B cell (primary cell): ENCODE measurements at regions not wholly inside any gene's neighbourhood (a gene's known extent, or its start where the extent isn't known, plus 50 kb on each side); places are given as distances from the start of the nearest gene placed in this dataset.

Experiments used
- ATAC-seq: fragments of 200-7000 bp; cut with Tn5 transposase; one replicate; pipeline ENCODE4 v1.10.0; 2021; ENCODE audit warnings: low read depth, mild to moderate bottlenecking, moderate number of reproducible peaks, moderate library complexity
- CTCF ChIA-PET: fragments of 350-600 bp; sonication (Branson Sonifier 250); formaldehyde crosslinking; loops from one replicate; lab custom pipeline; 2021; ENCODE audit warnings: antibody characterized with exemption, inconsistent platforms; lab: Charles Lee
- POLR2A ChIA-PET: fragments of 350-600 bp; sonication (Branson Sonifier 250); formaldehyde crosslinking; loops from one replicate; lab custom pipeline; 2021; ENCODE audit warnings: antibody characterized with exemption; lab: Charles Lee
- DNase-seq: peaks from one replicate; pipeline ENCODE4 v3.0.0; 2013
- H2AFZ ChIP-seq: 2 replicates; pipeline ENCODE4 v1.6.1; 2012; ENCODE audit warnings: mild to moderate bottlenecking, low read depth, low read length; ENCODE audit not compliant: insufficient read depth, poor library complexity, severe bottlenecking
- H3K27ac ChIP-seq, 2 donors: 1 replicate in 1 of 2; 2 replicates in 1 of 2; pipeline ENCODE4 v1.5.1; 2012 to 2013; ENCODE audit warnings: low read length in 2 of 2, mild to moderate bottlenecking in 2 of 2, moderate library complexity in 1 of 2
- H3K27me3 ChIP-seq, 4 experiments: fragments of 200-600 bp in 1 of 4; sonication (generic) in 1 of 4; replicated peaks in 1 of 4; 1 replicate in 2 of 4; 2 replicates in 2 of 4; pipeline versions ENCODE4 v1.6.1 to v1.7.0; 2013 to 2016; ENCODE audit warnings: low read length in 3 of 4, mild to moderate bottlenecking in 2 of 4, mixed read lengths in 1 of 4, moderate library complexity in 1 of 4; ENCODE audit not compliant: insufficient read depth in 4 of 4, control insufficient read depth in 3 of 4; ENCODE audit errors: control extremely low read depth in 1 of 4
- H3K36me3 ChIP-seq, 2 experiments: replicated peaks in 1 of 2; 1 replicate in 1 of 2; 2 replicates in 1 of 2; pipeline versions ENCODE4 v1.6.1 to v1.7.1; 2013; ENCODE audit warnings: low read length in 1 of 2; ENCODE audit not compliant: insufficient read depth in 2 of 2, control insufficient read depth in 1 of 2; ENCODE audit errors: control extremely low read depth in 1 of 2, extremely low read depth in 1 of 2
- H3K4me1 ChIP-seq, 2 donors: fragments of 200-600 bp in 1 of 2; sonication (generic) in 1 of 2; 1 replicate in 1 of 2; 2 replicates in 1 of 2; pipeline versions ENCODE4 v1.5.1 to v1.6.1; 2013 to 2017; ENCODE audit warnings: low read length in 2 of 2; ENCODE audit not compliant: control insufficient read depth in 2 of 2, insufficient read depth in 2 of 2
- H3K4me2 ChIP-seq: replicated peaks from 2 replicates; pipeline ENCODE3; 2012; ENCODE audit warnings: mild to moderate bottlenecking, low read depth, low read length; ENCODE audit not compliant: poor library complexity, severe bottlenecking
- H3K4me3 ChIP-seq, 5 experiments: fragments of 200-600 bp in 1 of 5; sonication (generic) in 1 of 5; 1 replicate in 3 of 5; 2 replicates in 2 of 5; pipeline versions ENCODE4 v1.5.1 to v1.7.0; 2011 to 2016; ENCODE audit warnings: low read length in 4 of 5, mild to moderate bottlenecking in 4 of 5, low read depth in 2 of 5, control low read depth in 1 of 5, moderate library complexity in 1 of 5; ENCODE audit not compliant: insufficient read depth in 1 of 5; ENCODE audit errors: control extremely low read depth in 1 of 5, extremely low read depth in 1 of 5
- H3K79me2 ChIP-seq: fragments of 200-600 bp; sonication (generic); one replicate; pipeline ENCODE4 v1.6.0; 2016; ENCODE audit warnings: low read length; ENCODE audit not compliant: control insufficient read depth, insufficient read depth
- H3K9ac ChIP-seq: fragments of 200-600 bp; sonication (generic); 2 replicates; pipeline ENCODE4 v1.6.1; 2017; ENCODE audit warnings: mild to moderate bottlenecking, low read length, moderate library complexity
- H3K9me3 ChIP-seq, 3 donors: one replicate each; pipeline versions ENCODE4 v1.6.1 to v1.7.1; 2013; ENCODE audit warnings: low read length in 2 of 3; ENCODE audit not compliant: control insufficient read depth in 2 of 3, insufficient read depth in 1 of 3; ENCODE audit errors: control extremely low read depth in 1 of 3
- H4K20me1 ChIP-seq: 2 replicates; pipeline ENCODE4 v1.6.0; 2012; ENCODE audit warnings: mild to moderate bottlenecking, low read length; ENCODE audit not compliant: insufficient read depth, control insufficient read depth, poor library complexity, severe bottlenecking
- H3K27ac Mint-ChIP-seq: one replicate; pipeline ENCODE4 v1.8.0; 2021; ENCODE audit warnings: mixed read lengths
- H3K27me3 Mint-ChIP-seq: one replicate; pipeline ENCODE4 v1.8.0; 2021; ENCODE audit warnings: mixed read lengths
- H3K4me1 Mint-ChIP-seq: one replicate; pipeline ENCODE4 v1.8.0; 2021; ENCODE audit warnings: mixed read lengths
- H3K4me3 Mint-ChIP-seq: one replicate; pipeline ENCODE4 v1.8.0; 2021; ENCODE audit warnings: mixed read lengths
- H3K9me3 Mint-ChIP-seq: one replicate; pipeline ENCODE4 v1.8.0; 2022; ENCODE audit warnings: mixed read lengths; ENCODE audit not compliant: insufficient read depth
- EZH2 ChIP-seq: IDR thresholded peaks from 2 replicates; pipeline ENCODE4 v1.6.1; 2012; ENCODE audit warnings: borderline replicate concordance, low read depth, mild to moderate bottlenecking, moderate library complexity, low read length; ENCODE audit not compliant: insufficient read depth, poor library complexity, severe bottlenecking
- WGBS: methylation state at CpG from one replicate; pipeline ENCODE4 v1.1.5; 2013; ENCODE audit warnings: missing lambda C conversion rate; ENCODE audit not compliant: insufficient coverage; 5-methylcytosine and 5-hydroxymethylcytosine counted together
- intact Hi-C: fragments of 100-400 bp; cut with micrococcal nuclease; formaldehyde crosslinking; loops from one replicate; pipeline ENCODE4 v1.10.0; 2022
- TF ChIP-seq, protein P1 (sequence below): fragments of 200-600 bp; IDR thresholded peaks from one replicate; pipeline ENCODE4 v1.8.0; 2022; ENCODE audit warnings: antibody characterized with exemption, mild to moderate bottlenecking

- H3K4me3 Mint-ChIP-seq = no peak overlapping the region
- no peaks in the 10 kb centered on the region for H3K4me1 ChIP-seq
- POLR2A ChIA-PET = no interaction called here
- H2AFZ ChIP-seq = no peak overlapping the region
- 60% methylated on average over 1 of the region's 2 CpGs for WGBS
- CTCF ChIA-PET = no interaction called here
- no peak overlapping the region for H3K27ac ChIP-seq
- H4K20me1 ChIP-seq = no peaks in the 10 kb centered on the region
- intact Hi-C loops = no loop called here
- no peaks in the 10 kb centered on the region for H3K79me2 ChIP-seq
- no peak for TF ChIP-seq EZH2
- TF ChIP-seq, protein P1, sequence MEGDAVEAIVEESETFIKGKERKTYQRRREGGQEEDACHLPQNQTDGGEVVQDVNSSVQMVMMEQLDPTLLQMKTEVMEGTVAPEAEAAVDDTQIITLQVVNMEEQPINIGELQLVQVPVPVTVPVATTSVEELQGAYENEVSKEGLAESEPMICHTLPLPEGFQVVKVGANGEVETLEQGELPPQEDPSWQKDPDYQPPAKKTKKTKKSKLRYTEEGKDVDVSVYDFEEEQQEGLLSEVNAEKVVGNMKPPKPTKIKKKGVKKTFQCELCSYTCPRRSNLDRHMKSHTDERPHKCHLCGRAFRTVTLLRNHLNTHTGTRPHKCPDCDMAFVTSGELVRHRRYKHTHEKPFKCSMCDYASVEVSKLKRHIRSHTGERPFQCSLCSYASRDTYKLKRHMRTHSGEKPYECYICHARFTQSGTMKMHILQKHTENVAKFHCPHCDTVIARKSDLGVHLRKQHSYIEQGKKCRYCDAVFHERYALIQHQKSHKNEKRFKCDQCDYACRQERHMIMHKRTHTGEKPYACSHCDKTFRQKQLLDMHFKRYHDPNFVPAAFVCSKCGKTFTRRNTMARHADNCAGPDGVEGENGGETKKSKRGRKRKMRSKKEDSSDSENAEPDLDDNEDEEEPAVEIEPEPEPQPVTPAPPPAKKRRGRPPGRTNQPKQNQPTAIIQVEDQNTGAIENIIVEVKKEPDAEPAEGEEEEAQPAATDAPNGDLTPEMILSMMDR = no peak
- no peak for ATAC-seq
- no peak for DNase-seq
- no peaks in the 10 kb centered on the region for H3K27me3 ChIP-seq
- H3K4me1 Mint-ChIP-seq = no peaks in the 10 kb centered on the region
- no peak overlapping the region for H3K27ac Mint-ChIP-seq
- no peak overlapping the region for H3K4me3 ChIP-seq
- no peak overlapping the region for H3K9ac ChIP-seq
- no peak overlapping the region for H3K4me2 ChIP-seq
- H3K36me3 ChIP-seq = no peaks in the 10 kb centered on the region
- H3K27me3 Mint-ChIP-seq = no peaks in the 10 kb centered on the region
- peaks cover 2% of the 10 kb centered on the region for H3K9me3 Mint-ChIP-seq
- no peaks in the 10 kb centered on the region for H3K9me3 ChIP-seq
These were observed 393.8 kb downstream of the ZNF385D start for GRCh38 chr3:21357241-21357640.

DNA sequence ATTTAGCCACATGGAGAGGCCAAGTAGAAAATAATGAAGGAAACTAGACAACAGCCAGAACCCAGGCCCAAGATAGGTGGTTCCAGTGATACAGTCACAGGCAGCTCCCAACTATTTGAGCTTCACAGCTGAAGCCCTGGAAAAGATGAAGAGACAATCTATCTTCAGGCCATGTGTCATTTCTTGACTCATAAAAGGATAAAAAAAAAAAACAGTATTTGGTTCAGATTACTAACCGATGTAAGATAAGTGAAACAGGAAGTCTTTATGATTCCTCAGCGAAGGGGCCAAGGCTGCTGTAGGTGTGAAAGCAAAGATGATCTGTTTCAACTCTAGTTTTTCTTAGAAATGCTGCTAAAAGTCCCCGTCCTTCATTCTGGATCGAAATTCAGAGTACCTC, 394.6 kb downstream of the ZNF385D start:
- Histone ChIP-seq H3K9me3 (no peaks in the 10 kb centered on the region), H3K36me3 (no peaks in the 10 kb centered on the region), H3K4me1 (no peaks in the 10 kb centered on the region), H3K4me3 (no peak overlapping the region), H3K4me2 (no peak overlapping the region), H4K20me1 (no peaks in the 10 kb centered on the region), H3K9ac (no peak overlapping the region), H3K27me3 (no peaks in the 10 kb centered on the region), H2AFZ (no peak overlapping the region), H3K79me2 (no peaks in the 10 kb centered on the region), H3K27ac (no peak overlapping the region)
- H3K4me1 Mint-ChIP-seq = no peaks in the 10 kb centered on the region
- whole genome bisulfite sequencing = 73% methylated on average over 2 of the region's 4 CpGs
- H3K27ac Mint-ChIP-seq = no peak overlapping the region
- no peak overlapping the region for H3K4me3 Mint-ChIP-seq
- TF ChIP-seq EZH2 = no peak
- TF ChIP-seq, protein P1 = no peak
- H3K27me3 Mint-ChIP-seq = no peaks in the 10 kb centered on the region
- intact Hi-C loops = no loop called here
- peaks cover 2% of the 10 kb centered on the region for H3K9me3 Mint-ChIP-seq
- CTCF ChIA-PET = no interaction called here
- POLR2A ChIA-PET = no interaction called here
- DNase-seq = no peak
- no peak for ATAC-seq
